ENCODE measurements at regions not wholly inside any gene's neighbourhood (a gene's known extent, or its start where the extent isn't known, plus 50 kb on each side); places are given as distances from the start of the nearest gene placed in this dataset.

DNA sequence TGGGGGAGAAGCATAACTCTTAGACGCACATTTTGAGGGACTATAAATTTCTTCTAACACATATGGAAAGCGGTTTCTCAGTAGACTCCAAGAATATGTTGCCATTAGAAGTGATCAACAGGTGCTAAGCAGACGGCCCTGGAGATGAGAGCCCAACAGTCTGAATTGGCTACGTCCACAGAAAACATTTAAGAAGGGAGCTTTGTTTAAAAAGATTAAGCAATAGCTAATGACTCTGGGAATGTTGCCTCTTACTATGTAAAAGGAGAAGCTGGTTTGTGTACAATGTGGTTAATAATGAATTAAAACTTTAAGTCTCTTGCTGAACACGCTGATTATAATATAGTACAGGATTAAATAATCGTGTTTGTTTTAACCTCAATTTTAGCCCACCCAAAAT lies 399.5 kb downstream of the SMARCA1 start:
- H3K4me3 ChIP-seq (ENCODE audit: low read depth, low read length, poor library complexity, severe bottlenecking), result no peak overlapping the region
- no peak overlapping the region for H3K9ac ChIP-seq (ENCODE audit: low read length)
- H4K20me1 ChIP-seq (ENCODE audit: insufficient read depth, low read length), result no peaks in the 10 kb centered on the region
- H3K4me2 ChIP-seq (ENCODE audit: low read length), result no peak overlapping the region
- no peaks in the 10 kb centered on the region for H3K4me1 ChIP-seq (ENCODE audit: insufficient read depth, low read length, severe bottlenecking)
- no peaks in the 10 kb centered on the region for H3K27me3 ChIP-seq (ENCODE audit: insufficient read depth, low read length)
- H3K9me2 ChIP-seq (ENCODE audit: low read depth, low read length), result no peaks in the 10 kb centered on the region
- no peak overlapping the region for H3K27ac ChIP-seq (ENCODE audit: low read depth, low read length, poor library complexity, severe bottlenecking)
- no peaks in the 10 kb centered on the region for H3K36me3 ChIP-seq (ENCODE audit: insufficient read depth, low read length)
- no peaks in the 10 kb centered on the region for H3K9me3 ChIP-seq (ENCODE audit: low read length)
- TF ChIP-seq, protein P1, sequence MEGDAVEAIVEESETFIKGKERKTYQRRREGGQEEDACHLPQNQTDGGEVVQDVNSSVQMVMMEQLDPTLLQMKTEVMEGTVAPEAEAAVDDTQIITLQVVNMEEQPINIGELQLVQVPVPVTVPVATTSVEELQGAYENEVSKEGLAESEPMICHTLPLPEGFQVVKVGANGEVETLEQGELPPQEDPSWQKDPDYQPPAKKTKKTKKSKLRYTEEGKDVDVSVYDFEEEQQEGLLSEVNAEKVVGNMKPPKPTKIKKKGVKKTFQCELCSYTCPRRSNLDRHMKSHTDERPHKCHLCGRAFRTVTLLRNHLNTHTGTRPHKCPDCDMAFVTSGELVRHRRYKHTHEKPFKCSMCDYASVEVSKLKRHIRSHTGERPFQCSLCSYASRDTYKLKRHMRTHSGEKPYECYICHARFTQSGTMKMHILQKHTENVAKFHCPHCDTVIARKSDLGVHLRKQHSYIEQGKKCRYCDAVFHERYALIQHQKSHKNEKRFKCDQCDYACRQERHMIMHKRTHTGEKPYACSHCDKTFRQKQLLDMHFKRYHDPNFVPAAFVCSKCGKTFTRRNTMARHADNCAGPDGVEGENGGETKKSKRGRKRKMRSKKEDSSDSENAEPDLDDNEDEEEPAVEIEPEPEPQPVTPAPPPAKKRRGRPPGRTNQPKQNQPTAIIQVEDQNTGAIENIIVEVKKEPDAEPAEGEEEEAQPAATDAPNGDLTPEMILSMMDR (IDR thresholded peaks at IDR 0.05; ENCODE audit: low read length), result no peak
- no peak for TF ChIP-seq EZH2 (IDR thresholded peaks at IDR 0.05; ENCODE audit: borderline replicate concordance, low read length)
- no peaks in the 10 kb centered on the region for H3K79me2 ChIP-seq (ENCODE audit: insufficient read depth, low read length)
- H3F3A ChIP-seq (ENCODE audit: insufficient read depth, low read length), result no peaks in the 10 kb centered on the region
- H2AFZ ChIP-seq (ENCODE audit: low read length), result no peak overlapping the region

GRCh38 chrX:129116676-129117470 lies 406.4 kb downstream of the SMARCA1 start:
- Histone ChIP-seq H3K27me3 (ENCODE audit: insufficient read depth, low read length) (no peaks in the 10 kb centered on the region), H3K27ac (ENCODE audit: low read depth, low read length, poor library complexity, severe bottlenecking) (no peak overlapping the region), H4K20me1 (ENCODE audit: insufficient read depth, low read length) (no peaks in the 10 kb centered on the region), H3K9me3 (ENCODE audit: low read length) (no peaks in the 10 kb centered on the region), H3K9ac (ENCODE audit: low read length) (no peak overlapping the region), H3K4me1 (ENCODE audit: insufficient read depth, low read length, severe bottlenecking) (no peaks in the 10 kb centered on the region), H2AFZ (ENCODE audit: low read length) (no peak overlapping the region), H3K79me2 (ENCODE audit: insufficient read depth, low read length) (no peaks in the 10 kb centered on the region), H3F3A (ENCODE audit: insufficient read depth, low read length) (no peaks in the 10 kb centered on the region), H3K4me2 (ENCODE audit: low read length) (no peak overlapping the region), H3K36me3 (ENCODE audit: insufficient read depth, low read length) (no peaks in the 10 kb centered on the region), H3K9me2 (ENCODE audit: low read depth, low read length) (no peaks in the 10 kb centered on the region), H3K4me3 (ENCODE audit: low read depth, low read length, poor library complexity, severe bottlenecking) (no peak overlapping the region)
- TF ChIP-seq, protein P1 (IDR thresholded peaks at IDR 0.05; ENCODE audit: low read length), result no peak
- TF ChIP-seq EZH2 (IDR thresholded peaks at IDR 0.05; ENCODE audit: borderline replicate concordance, low read length), result no peak

GRCh38 chrX:129115935-129116334 lies 407.4 kb downstream of the SMARCA1 start:
- H3K9me2 ChIP-seq (ENCODE audit: low read depth, low read length), result no peaks in the 10 kb centered on the region
- TF ChIP-seq EZH2 (IDR thresholded peaks at IDR 0.05; ENCODE audit: borderline replicate concordance, low read length), result no peak
- TF ChIP-seq, protein P1 (IDR thresholded peaks at IDR 0.05; ENCODE audit: low read length), result no peak
- H2AFZ ChIP-seq (ENCODE audit: low read length), result no peak overlapping the region
- H3K27me3 ChIP-seq (ENCODE audit: insufficient read depth, low read length), result no peaks in the 10 kb centered on the region
- no peaks in the 10 kb centered on the region for H3K79me2 ChIP-seq (ENCODE audit: insufficient read depth, low read length)
- no peak overlapping the region for H3K4me3 ChIP-seq (ENCODE audit: low read depth, low read length, poor library complexity, severe bottlenecking)
- no peak overlapping the region for H3K27ac ChIP-seq (ENCODE audit: low read depth, low read length, poor library complexity, severe bottlenecking)
- H3K4me2 ChIP-seq (ENCODE audit: low read length), result no peak overlapping the region
- no peak overlapping the region for H3K9ac ChIP-seq (ENCODE audit: low read length)
- H3K9me3 ChIP-seq (ENCODE audit: low read length), result no peaks in the 10 kb centered on the region
- H3K36me3 ChIP-seq (ENCODE audit: insufficient read depth, low read length), result no peaks in the 10 kb centered on the region
- no peaks in the 10 kb centered on the region for H3K4me1 ChIP-seq (ENCODE audit: insufficient read depth, low read length, severe bottlenecking)
- no peaks in the 10 kb centered on the region for H3F3A ChIP-seq (ENCODE audit: insufficient read depth, low read length)
- H4K20me1 ChIP-seq (ENCODE audit: insufficient read depth, low read length), result no peaks in the 10 kb centered on the region

Measured in OCI-LY1 (cell line).